Smooth muscle cell (in vitro differentiated cells): ENCODE measurements at regions not wholly inside any gene's neighbourhood (a gene's known extent, or its start where the extent isn't known, plus 50 kb on each side); places are given as distances from the start of the nearest gene placed in this dataset.

Experiments
- DNase-seq: peaks from one replicate; lab custom pipeline; 2025; ENCODE audit not compliant: unreplicated experiment; lab: John Stamatoyannopoulos, UW
- H2AFZ ChIP-seq: fragments of 200-600 bp; sonication (generic); 2 replicates; pipeline ENCODE4 v1.6.0; 2016; ENCODE audit warnings: antibody characterized with exemption, low read depth, mild to moderate bottlenecking
- H3F3A ChIP-seq: fragments of 200-600 bp; sonication (generic); 2 replicates; pipeline ENCODE4 v1.6.0; 2017; ENCODE audit warnings: antibody characterized with exemption, low read depth
- H3K27ac ChIP-seq: fragments of 200-600 bp; sonication (generic); 2 replicates; pipeline ENCODE4 v1.5.1; 2016; ENCODE audit warnings: low read depth, mild to moderate bottlenecking
- H3K27me3 ChIP-seq: fragments of 200-600 bp; sonication (generic); 2 replicates; pipeline ENCODE4 v1.6.1; 2016; ENCODE audit warnings: low read depth, mild to moderate bottlenecking
- H3K36me3 ChIP-seq: fragments of 200-600 bp; sonication (generic); 2 replicates; pipeline ENCODE4 v1.5.1; 2016; ENCODE audit warnings: low read depth
- H3K4me1 ChIP-seq: fragments of 200-600 bp; sonication (generic); 2 replicates; pipeline ENCODE4 v1.5.1; 2016; ENCODE audit warnings: low read depth
- H3K4me2 ChIP-seq: fragments of 200-600 bp; sonication (generic); 2 replicates; pipeline ENCODE4 v1.6.0; 2016; ENCODE audit warnings: mild to moderate bottlenecking
- H3K4me3 ChIP-seq: fragments of 200-600 bp; sonication (generic); 2 replicates; pipeline ENCODE4 v1.5.1; 2016; ENCODE audit warnings: mild to moderate bottlenecking
- H3K79me2 ChIP-seq: fragments of 200-600 bp; sonication (generic); 2 replicates; pipeline ENCODE4 v1.6.0; 2016; ENCODE audit warnings: low read depth, mild to moderate bottlenecking
- H3K9ac ChIP-seq: fragments of 200-600 bp; sonication (generic); 2 replicates; pipeline ENCODE4 v1.6.0; 2016; ENCODE audit warnings: low read depth
- H3K9me3 ChIP-seq: fragments of 200-600 bp; sonication (generic); replicated peaks from 2 replicates; pipeline ENCODE4 v1.5.1; 2016; ENCODE audit warnings: low read depth
- H4K20me1 ChIP-seq: fragments of 200-600 bp; sonication (generic); 2 replicates; pipeline ENCODE4 v1.6.0; 2016; ENCODE audit warnings: low read depth
- CTCF ChIP-seq: fragments of 200-600 bp; sonication (generic); IDR thresholded peaks from 2 replicates; pipeline ENCODE4 v1.5.1; 2017; ENCODE audit warnings: borderline replicate concordance, mild to moderate bottlenecking, antibody characterized with exemption; ENCODE audit not compliant: insufficient read depth, poor library complexity, severe bottlenecking
- WGBS: methylation state at CpG from one replicate; pipeline ENCODE4 v1.1.7; 2016; ENCODE audit warnings: low lambda C conversion rate; 5-methylcytosine and 5-hydroxymethylcytosine counted together

- Histone ChIP-seq H3K36me3 (no peaks in the 10 kb centered on the region), H2AFZ (no peak overlapping the region), H3F3A (no peaks in the 10 kb centered on the region), H3K4me3 (no peak overlapping the region), H3K9me3 (no peaks in the 10 kb centered on the region), H3K79me2 (no peaks in the 10 kb centered on the region), H3K4me1 (no peaks in the 10 kb centered on the region), H3K27me3 (no peaks in the 10 kb centered on the region), H4K20me1 (no peaks in the 10 kb centered on the region), H3K4me2 (no peak overlapping the region), H3K9ac (no peak overlapping the region), H3K27ac (no peak overlapping the region)
- DNase-seq, result no peak
- TF ChIP-seq CTCF, result no peak
- 80% methylated on average over 3 of the region's 3 CpGs for WGBS
Measured at GRCh38 chr4:129970801-129971200, 874.8 kb downstream of the C4orf33 start.

- TF ChIP-seq CTCF, result no peak
- Histone ChIP-seq H3K9me3 (no peaks in the 10 kb centered on the region), H3K9ac (no peak overlapping the region)
Measured at GRCh38 chr4:129971419-129971818, 875.5 kb downstream of the C4orf33 start.

GRCh38 chr4:129972257-129972656 is 876.3 kb downstream of the C4orf33 start:
- WGBS, result 60% methylated on average over 1 of the region's 1 CpG
- TF ChIP-seq CTCF, result no peak
- H3K4me1 ChIP-seq, result no peaks in the 10 kb centered on the region
- H3K79me2 ChIP-seq, result no peaks in the 10 kb centered on the region
- H3F3A ChIP-seq, result no peaks in the 10 kb centered on the region
- no peak overlapping the region for H3K4me3 ChIP-seq
- no peak overlapping the region for H2AFZ ChIP-seq
- no peak overlapping the region for H3K9ac ChIP-seq
- no peaks in the 10 kb centered on the region for H4K20me1 ChIP-seq
- no peak overlapping the region for H3K4me2 ChIP-seq
- no peak overlapping the region for H3K27ac ChIP-seq
- H3K36me3 ChIP-seq, result no peaks in the 10 kb centered on the region
- DNase-seq, result no peak
- no peaks in the 10 kb centered on the region for H3K27me3 ChIP-seq
- no peaks in the 10 kb centered on the region for H3K9me3 ChIP-seq

More at GRCh38 chr4:129971419-129971818, 875.5 kb downstream of the C4orf33 start:
- no peaks in the 10 kb centered on the region for H4K20me1 ChIP-seq
- no peaks in the 10 kb centered on the region for H3K36me3 ChIP-seq
- H3F3A ChIP-seq, result no peaks in the 10 kb centered on the region
- H3K4me3 ChIP-seq, result no peak overlapping the region
- H3K79me2 ChIP-seq, result no peaks in the 10 kb centered on the region
- no peaks in the 10 kb centered on the region for H3K4me1 ChIP-seq
- no peak overlapping the region for H2AFZ ChIP-seq
- no peaks in the 10 kb centered on the region for H3K27me3 ChIP-seq
- H3K27ac ChIP-seq, result no peak overlapping the region
- no peak overlapping the region for H3K4me2 ChIP-seq
- no peak for DNase-seq

- Histone ChIP-seq H3K27me3 (no peaks in the 10 kb centered on the region), H3K4me1 (no peaks in the 10 kb centered on the region), H3F3A (no peaks in the 10 kb centered on the region), H4K20me1 (no peaks in the 10 kb centered on the region), H3K9me3 (no peaks in the 10 kb centered on the region), H3K36me3 (no peaks in the 10 kb centered on the region), H3K9ac (no peak overlapping the region), H3K79me2 (no peaks in the 10 kb centered on the region), H3K4me3 (no peak overlapping the region), H3K4me2 (no peak overlapping the region), H3K27ac (no peak overlapping the region), H2AFZ (no peak overlapping the region)
- TF ChIP-seq CTCF, result no peak
- DNase-seq, result no peak
Measured at GRCh38 chr4:129974730-129975129, 878.8 kb downstream of the C4orf33 start.
